SU-DHL-6 (cell line): ENCODE measurements at regions not wholly inside any gene's neighbourhood (a gene's known extent, or its start where the extent isn't known, plus 50 kb on each side); places are given as distances from the start of the nearest gene placed in this dataset.

Source experiments
- EZH2phosphoT487 ChIP-seq: fragments of 200-600 bp; sonication (generic), shearing (Covaris generic); conservative IDR thresholded peaks from 2 replicates; pipeline ENCODE4 v1.6.1; 2018; ENCODE audit warnings: mild to moderate bottlenecking, antibody characterized with exemption, low read length, moderate library complexity, mixed read lengths
- TF ChIP-seq, protein P1 (sequence below): fragments of 200-600 bp; sonication (generic); IDR thresholded peaks from one replicate; pipeline ENCODE4 v1.5.1; 2017; ENCODE audit warnings: antibody characterized with exemption, mild to moderate bottlenecking, low read length, moderate library complexity; ENCODE audit not compliant: insufficient read depth, poor library complexity, severe bottlenecking

DNA sequence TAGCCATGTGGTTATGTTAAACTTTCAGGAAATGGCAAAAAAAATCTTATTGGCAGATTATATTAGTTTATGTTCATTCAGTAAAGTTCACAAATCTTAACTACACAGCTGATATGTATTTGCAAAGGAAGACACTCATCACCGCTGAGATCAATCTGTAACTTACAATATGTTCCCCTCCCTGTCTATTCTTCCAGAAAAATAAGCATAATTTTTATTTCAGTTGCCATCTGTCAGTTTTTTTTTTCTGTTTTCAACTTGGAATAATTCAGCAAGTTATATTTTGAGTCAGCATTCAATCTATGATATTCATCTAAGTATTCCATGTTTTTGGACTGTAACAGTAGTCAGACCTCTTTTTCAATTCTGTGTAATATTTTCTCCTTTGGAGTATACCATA is 1019.9 kb upstream of the PTPRD start:
- TF ChIP-seq, protein P1, sequence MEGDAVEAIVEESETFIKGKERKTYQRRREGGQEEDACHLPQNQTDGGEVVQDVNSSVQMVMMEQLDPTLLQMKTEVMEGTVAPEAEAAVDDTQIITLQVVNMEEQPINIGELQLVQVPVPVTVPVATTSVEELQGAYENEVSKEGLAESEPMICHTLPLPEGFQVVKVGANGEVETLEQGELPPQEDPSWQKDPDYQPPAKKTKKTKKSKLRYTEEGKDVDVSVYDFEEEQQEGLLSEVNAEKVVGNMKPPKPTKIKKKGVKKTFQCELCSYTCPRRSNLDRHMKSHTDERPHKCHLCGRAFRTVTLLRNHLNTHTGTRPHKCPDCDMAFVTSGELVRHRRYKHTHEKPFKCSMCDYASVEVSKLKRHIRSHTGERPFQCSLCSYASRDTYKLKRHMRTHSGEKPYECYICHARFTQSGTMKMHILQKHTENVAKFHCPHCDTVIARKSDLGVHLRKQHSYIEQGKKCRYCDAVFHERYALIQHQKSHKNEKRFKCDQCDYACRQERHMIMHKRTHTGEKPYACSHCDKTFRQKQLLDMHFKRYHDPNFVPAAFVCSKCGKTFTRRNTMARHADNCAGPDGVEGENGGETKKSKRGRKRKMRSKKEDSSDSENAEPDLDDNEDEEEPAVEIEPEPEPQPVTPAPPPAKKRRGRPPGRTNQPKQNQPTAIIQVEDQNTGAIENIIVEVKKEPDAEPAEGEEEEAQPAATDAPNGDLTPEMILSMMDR = no peak
- TF ChIP-seq EZH2phosphoT487 = no peak
